Pancreas (tissue), 10 donors: ENCODE measurements at regions not wholly inside any gene's neighbourhood (a gene's known extent, or its start where the extent isn't known, plus 50 kb on each side); places are given as distances from the start of the nearest gene placed in this dataset.

Source experiments
- ATAC-seq, 4 donors: fragments of 200-7000 bp; cut with Tn5 transposase; one replicate each; pipeline versions ENCODE4 v1.8.0 to v1.9.1; 2020; ENCODE audit warnings: mild to moderate bottlenecking in 4 of 4, moderate library complexity in 4 of 4
- DNase-seq, 6 donors: peaks; one replicate each; pipeline ENCODE4 v3.0.0-alpha.2; 2020
- FAIRE-seq: peaks from 2 replicates; lab custom pipeline; 2012; peaks lifted over from hg19 to GRCh38; lab: Jason Lieb, UNC
- H3K27ac ChIP-seq, 4 donors: fragments of 200-600 bp; sonication (generic); 1 replicate in 3 of 4; 2 replicates in 1 of 4; pipeline versions ENCODE4 v1.5.0 to v1.8.0; 2020
- H3K27me3 ChIP-seq, 4 donors: fragments of 200-600 bp; one replicate each; pipeline ENCODE4 v1.8.0; 2021
- H3K36me3 ChIP-seq, 3 donors: fragments of 200-600 bp; sonication (generic) in 1 of 3; one replicate each; pipeline versions ENCODE4 v1.5.0 to v1.8.0; 2020 to 2021
- H3K4me1 ChIP-seq, 3 donors: fragments of 200-600 bp; one replicate each; pipeline ENCODE4 v1.8.0; 2021
- H3K4me3 ChIP-seq, 4 donors: fragments of 200-600 bp; sonication (generic) in 2 of 4; one replicate each; pipeline versions ENCODE4 v1.5.0 to v1.8.0; 2020 to 2021
- H3K9me3 ChIP-seq, 4 donors: fragments of 200-600 bp; one replicate each; pipeline ENCODE4 v1.8.0; 2021
- WGBS, 2 donors: extraction: QIAGEN DNeasy Blood & Tissue Kit; methylation state at CpG; one replicate each; pipeline ENCODE4 v1.1.7; 2013; 5-methylcytosine and 5-hydroxymethylcytosine counted together
- intact Hi-C, 3 donors: fragments of 100-400 bp; cut with DNase I; formaldehyde crosslinking; loops; one replicate each; pipeline versions ENCODE4 v1.11.1 to v1.14.2; 2022
- TF ChIP-seq, protein P1 (sequence below), 4 donors: fragments of 200-600 bp; sonication (generic) in 3 of 4; IDR thresholded peaks; one replicate each; pipeline versions ENCODE4 v1.5.0 to v1.8.0; 2021; ENCODE audit warnings: antibody characterized with exemption in 4 of 4
- donor health status: healthy with polysubstance abuse.
- donor health status: DM: no; HTN: no; CAD: no; lungs with moderate emphysema.
- donor health status: DM: no; HTN: no; CAD: no.
- donor health status: control.
- donor health status: control.
- donor health status: Bipolar disorder and iron deficiency.
- donor health status: DM: yes; HTN: yes; CAD: no.
- donor health status: DM: no; HTN: no; CAD: no.
- donor health status: DM: no; HTN: no; CAD: no.
- donor health status: DM: yes; HTN: yes; CAD: no.

DNA sequence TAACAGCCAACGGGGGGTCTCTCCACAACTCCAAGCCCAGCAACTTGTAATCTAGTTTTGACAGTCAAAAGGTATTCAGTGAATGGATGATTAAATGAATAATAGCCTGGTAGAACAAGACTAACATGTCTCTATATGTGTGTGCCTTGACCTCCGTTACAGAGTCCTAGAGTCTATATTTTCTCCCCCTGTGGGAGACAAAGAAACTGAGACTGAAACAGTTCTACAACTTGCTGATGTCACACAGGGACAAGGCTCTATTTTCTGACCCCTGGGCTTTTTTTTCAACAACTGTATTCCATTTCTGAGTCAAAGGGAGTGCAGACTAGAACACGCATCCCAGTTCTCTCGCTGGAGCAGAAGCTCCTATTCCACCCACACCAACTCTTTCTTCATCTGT lies 223.6 kb upstream of the AGAP1 start:
- Histone ChIP-seq H3K9me3 (no peaks in the 10 kb centered on the region), H3K4me1 (no peaks in the 10 kb centered on the region), H3K27ac (no peak overlapping the region), H3K4me3 (no peak overlapping the region), H3K36me3 (no peaks in the 10 kb centered on the region), H3K27me3 (no peaks in the 10 kb centered on the region)
- FAIRE-seq (no peak), DNase-seq (no peak), ATAC-seq (no peak)
- intact Hi-C loops: no loop called here
- TF ChIP-seq, protein P1, sequence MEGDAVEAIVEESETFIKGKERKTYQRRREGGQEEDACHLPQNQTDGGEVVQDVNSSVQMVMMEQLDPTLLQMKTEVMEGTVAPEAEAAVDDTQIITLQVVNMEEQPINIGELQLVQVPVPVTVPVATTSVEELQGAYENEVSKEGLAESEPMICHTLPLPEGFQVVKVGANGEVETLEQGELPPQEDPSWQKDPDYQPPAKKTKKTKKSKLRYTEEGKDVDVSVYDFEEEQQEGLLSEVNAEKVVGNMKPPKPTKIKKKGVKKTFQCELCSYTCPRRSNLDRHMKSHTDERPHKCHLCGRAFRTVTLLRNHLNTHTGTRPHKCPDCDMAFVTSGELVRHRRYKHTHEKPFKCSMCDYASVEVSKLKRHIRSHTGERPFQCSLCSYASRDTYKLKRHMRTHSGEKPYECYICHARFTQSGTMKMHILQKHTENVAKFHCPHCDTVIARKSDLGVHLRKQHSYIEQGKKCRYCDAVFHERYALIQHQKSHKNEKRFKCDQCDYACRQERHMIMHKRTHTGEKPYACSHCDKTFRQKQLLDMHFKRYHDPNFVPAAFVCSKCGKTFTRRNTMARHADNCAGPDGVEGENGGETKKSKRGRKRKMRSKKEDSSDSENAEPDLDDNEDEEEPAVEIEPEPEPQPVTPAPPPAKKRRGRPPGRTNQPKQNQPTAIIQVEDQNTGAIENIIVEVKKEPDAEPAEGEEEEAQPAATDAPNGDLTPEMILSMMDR (IDR thresholded peaks at IDR 0.05): no peak
- 74 to 83% methylated on average over 4 of the region's 4 CpGs for WGBS, 2 donors

DNA sequence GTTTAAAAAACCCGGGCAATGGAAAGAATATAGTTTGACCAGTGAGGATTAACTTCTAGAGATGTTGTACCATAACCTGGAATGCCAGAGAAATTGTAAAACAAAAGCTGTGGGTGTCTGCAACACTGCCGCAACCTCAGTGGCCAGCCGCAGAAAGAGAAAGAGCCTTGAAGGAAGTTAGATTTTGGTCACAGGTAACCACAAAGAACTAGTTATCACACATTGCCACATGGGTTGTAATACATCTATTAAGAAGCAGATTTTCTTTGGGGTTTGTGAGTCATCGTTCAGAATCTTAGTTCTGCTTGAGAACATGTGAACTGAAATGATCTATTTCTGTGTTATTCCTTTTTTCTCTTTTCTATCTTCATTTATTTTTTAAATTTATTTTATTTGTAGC lies 222.9 kb upstream of the AGAP1 start:
- Histone ChIP-seq H3K4me3 (no peak overlapping the region), H3K27ac (no peak overlapping the region), H3K27me3 (no peaks in the 10 kb centered on the region), H3K4me1 (no peaks in the 10 kb centered on the region), H3K9me3 (no peaks in the 10 kb centered on the region), H3K36me3 (no peaks in the 10 kb centered on the region)
- FAIRE-seq (no peak), ATAC-seq (no peak), DNase-seq (no peak)
- intact Hi-C loops: no loop called here
- TF ChIP-seq, protein P1 (IDR thresholded peaks at IDR 0.05): no peak
- 71 to 80% methylated on average over 4 of the region's 4 CpGs for WGBS, 2 donors

DNA sequence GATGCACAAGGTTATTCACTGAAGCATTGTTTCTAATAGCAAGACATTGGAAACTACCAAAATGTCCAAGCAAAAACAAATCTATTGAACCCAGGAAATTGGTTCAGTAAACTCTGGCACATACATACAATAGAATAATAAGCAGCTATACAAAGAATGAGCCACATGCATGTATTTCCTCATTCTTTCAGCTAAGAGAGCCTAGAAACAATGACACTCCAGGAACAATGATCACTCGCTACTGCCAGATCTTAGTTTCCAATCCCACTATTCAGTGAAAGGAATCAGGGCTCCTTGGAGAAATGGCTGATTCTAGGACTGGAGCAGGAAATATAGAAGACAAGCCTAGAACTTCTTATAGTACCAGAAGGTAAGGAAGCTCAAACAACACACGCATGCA lies 221.9 kb upstream of the AGAP1 start:
- intact Hi-C loops: no loop called here
- WGBS, 2 donors: 84 to 91% methylated on average over 2 of the region's 2 CpGs
- TF ChIP-seq, protein P1 (IDR thresholded peaks at IDR 0.05): no peak
- Histone ChIP-seq H3K36me3 (no peaks in the 10 kb centered on the region), H3K9me3 (no peaks in the 10 kb centered on the region), H3K4me3 (no peak overlapping the region), H3K4me1 (no peaks in the 10 kb centered on the region), H3K27me3 (no peaks in the 10 kb centered on the region), H3K27ac (no peak overlapping the region)
- DNase-seq (no peak), ATAC-seq (no peak), FAIRE-seq (no peak)

DNA sequence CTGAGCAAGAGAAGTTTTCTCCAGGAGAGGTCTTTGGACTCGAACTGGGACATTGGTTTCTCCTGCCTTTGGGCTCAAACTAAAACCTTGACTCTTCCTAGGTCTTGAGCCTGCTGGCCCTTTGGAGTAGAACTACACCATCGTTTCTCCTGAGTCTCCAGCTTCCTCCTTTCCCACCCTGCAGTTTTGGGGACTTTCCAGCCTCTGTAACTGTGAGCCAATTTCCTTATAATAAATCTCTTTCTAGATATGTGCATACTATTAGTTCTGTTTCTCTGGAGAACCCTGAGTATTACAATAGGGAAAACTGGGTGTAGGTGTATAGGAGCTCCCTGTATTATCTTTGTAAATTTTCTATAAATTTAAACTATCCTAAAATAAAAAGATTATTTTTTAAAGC lies 219.8 kb upstream of the AGAP1 start:
- no peaks in the 10 kb centered on the region for H3K4me1 ChIP-seq
- WGBS, 2 donors: 25 to 37% methylated on average over 2 of the region's 2 CpGs
- FAIRE-seq (no peak), DNase-seq (no peak), ATAC-seq (peak in 2 of 4 donors; percentile 18 to 70)
- H3K27me3 ChIP-seq: no peaks in the 10 kb centered on the region
- intact Hi-C loops: no loop called here
- TF ChIP-seq, protein P1 (IDR thresholded peaks at IDR 0.05): no peak
- no peaks in the 10 kb centered on the region for H3K36me3 ChIP-seq
- no peaks in the 10 kb centered on the region for H3K9me3 ChIP-seq
- no peak overlapping the region for H3K4me3 ChIP-seq
- H3K27ac ChIP-seq: peak overlapping the region in 2 of 4 donors; percentile 23 to 47

DNA sequence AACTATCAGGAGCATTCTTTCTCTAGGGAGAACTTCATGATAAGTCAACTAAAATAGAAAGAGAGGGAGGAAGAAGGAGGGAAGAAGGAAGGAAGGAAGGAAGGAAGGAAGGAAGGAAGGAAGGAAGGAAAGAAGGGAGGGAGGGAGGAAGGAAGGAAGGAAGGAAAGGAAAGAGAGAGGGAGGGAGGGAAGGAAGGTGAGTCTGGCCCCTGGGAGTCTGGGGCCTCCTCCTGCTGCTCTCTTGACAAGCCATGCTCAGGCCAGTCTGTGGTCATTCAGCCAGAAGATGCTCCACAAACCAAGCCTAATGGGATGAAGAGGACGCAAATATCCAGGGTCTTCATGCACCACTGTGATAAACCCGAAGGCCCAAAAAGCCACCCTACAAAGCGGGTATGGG lies 216.4 kb upstream of the AGAP1 start:
- Histone ChIP-seq H3K9me3 (no peaks in the 10 kb centered on the region), H3K4me3 (no peak overlapping the region), H3K27ac (no peak overlapping the region), H3K27me3 (no peaks in the 10 kb centered on the region), H3K4me1 (no peaks in the 10 kb centered on the region), H3K36me3 (no peaks in the 10 kb centered on the region)
- intact Hi-C loops: no loop called here
- FAIRE-seq: no peak
- no peak for DNase-seq
- TF ChIP-seq, protein P1 (IDR thresholded peaks at IDR 0.05): no peak
- 84 to 91% methylated on average over 3 of the region's 3 CpGs for WGBS, 2 donors
- ATAC-seq: no peak
